Activated T-helper 9 cell treated with anti-CD3 and anti-CD28 coated beads, Interleukin-2, amount 50 U/mL, for 16 hours (primary cell): ENCODE measurements at regions not wholly inside any gene's neighbourhood (a gene's known extent, or its start where the extent isn't known, plus 50 kb on each side); places are given as distances from the start of the nearest gene placed in this dataset.
"Not testable (repeated sequence)": the region's sequence is repeated elsewhere in the genome, so short reads cannot be mapped to it uniquely, and the experiment has no call there.

Experiments used
- DNase-seq: peaks from one replicate; pipeline ENCODE4 v3.0.0-alpha.2; 2020; ENCODE audit warnings: low read depth

- DNase-seq, result no peak
These were observed 1327.4 kb downstream of the GATA3 start for GRCh38 chr10:9381733-9382532.

GRCh38 chr10:9382533-9382866 lies 1328.0 kb downstream of the GATA3 start:
- no peak for DNase-seq

GRCh38 chr10:9390516-9390915 lies 1336.0 kb downstream of the GATA3 start:
- no peak for DNase-seq

GRCh38 chr10:9399275-9399983 lies 1344.9 kb downstream of the GATA3 start:
- DNase-seq, result no peak

- not testable (repeated sequence) for DNase-seq
These were observed 1347.6 kb downstream of the GATA3 start for GRCh38 chr10:9402067-9402466.

GRCh38 chr10:9402507-9403195 lies 1348.2 kb downstream of the GATA3 start:
- not testable (repeated sequence) for DNase-seq

- not testable (repeated sequence) for DNase-seq
These were observed 1352.7 kb downstream of the GATA3 start for GRCh38 chr10:9407201-9407600.

GRCh38 chr10:9416331-9416730 lies 1361.8 kb downstream of the GATA3 start:
- no peak for DNase-seq

- DNase-seq, result no peak
These were observed 1365.3 kb downstream of the GATA3 start for GRCh38 chr10:9419757-9420156.

- no peak for DNase-seq
These were observed 1372.7 kb downstream of the GATA3 start for GRCh38 chr10:9427209-9427608.

GRCh38 chr10:9437131-9437530 lies 1382.6 kb downstream of the GATA3 start:
- no peak for DNase-seq

GRCh38 chr10:9443758-9444157 lies 1389.3 kb downstream of the GATA3 start:
- no peak for DNase-seq

GRCh38 chr10:9449530-9449929 lies 1395.0 kb downstream of the GATA3 start:
- DNase-seq, result no peak

GRCh38 chr10:9450801-9451200 lies 1396.3 kb downstream of the GATA3 start:
- DNase-seq, result no peak

- no peak for DNase-seq
These were observed 1396.8 kb downstream of the GATA3 start for GRCh38 chr10:9451211-9451773.

- no peak for DNase-seq
These were observed 1397.6 kb downstream of the GATA3 start for GRCh38 chr10:9452056-9452455.

GRCh38 chr10:9453871-9454270 lies 1399.4 kb downstream of the GATA3 start:
- DNase-seq, result not testable (repeated sequence)

GRCh38 chr10:9469663-9470205 lies 1415.2 kb downstream of the GATA3 start:
- no peak for DNase-seq

- no peak for DNase-seq
These were observed 1416.1 kb downstream of the GATA3 start for GRCh38 chr10:9470581-9470980.

- DNase-seq, result no peak
These were observed 1447.5 kb downstream of the GATA3 start for GRCh38 chr10:9501944-9502343.

- DNase-seq, result no peak
These were observed 1449.7 kb downstream of the GATA3 start for GRCh38 chr10:9504227-9504626.

- DNase-seq, result no peak
These were observed 1451.1 kb downstream of the GATA3 start for GRCh38 chr10:9505546-9505945.
